ENCODE measurements at regions not wholly inside any gene's neighbourhood (a gene's known extent, or its start where the extent isn't known, plus 50 kb on each side); places are given as distances from the start of the nearest gene placed in this dataset.

- TF ChIP-seq CTCF (IDR thresholded peaks at IDR 0.05; ENCODE audit: insufficient read depth, low read depth, low read length) (no peak), EZH2 (IDR thresholded peaks at IDR 0.05; ENCODE audit: insufficient read depth, low read length) (no peak)
These were observed 167.6 kb downstream of the LINC00237 start for GRCh38 chr20:20938599-20938998.
